GM12878 (cell line): ENCODE measurements at regions not wholly inside any gene's neighbourhood (a gene's known extent, or its start where the extent isn't known, plus 50 kb on each side); places are given as distances from the start of the nearest gene placed in this dataset.

Source experiments
- ATAC-seq: fragments of 200-7000 bp; cut with Tn5 transposase; 3 replicates; pipeline ENCODE4 v1.9.1; 2020; ENCODE audit warnings: mild to moderate bottlenecking, moderate library complexity
- BruUV-seq: library from RNA; stranded (reverse); fragments of 400-500 nt; replicated peaks from 2 replicates; lab custom pipeline; 2021; lab: Mats Ljungman, UMichigan
- CTCF ChIA-PET: fragments of 300-600 bp; sonication (Branson Sonifier 250); formaldehyde crosslinking; extraction: SDS; loops from one replicate; lab custom pipeline; 2021; ENCODE audit warnings: inconsistent platforms; lab: Yijun Ruan, JAX
- POLR2A ChIA-PET: fragments of 350-600 bp; formaldehyde crosslinking; extraction: SDS; loops from one replicate; lab custom pipeline; 2021; ENCODE audit warnings: inconsistent platforms; lab: Charles Lee
- RAD21 ChIA-PET: fragments of 300-600 bp; sonication (Branson Sonifier 250); formaldehyde crosslinking; loops from one replicate; lab custom pipeline; 2023; ENCODE audit warnings: antibody characterized with exemption; ENCODE audit not compliant: unreplicated experiment; lab: Charles Lee
- SMC1A ChIA-PET: fragments of 300-600 bp; sonication (Branson Sonifier 250); formaldehyde crosslinking; loops from one replicate; lab custom pipeline; 2023; ENCODE audit not compliant: unreplicated experiment, uncharacterized antibody; lab: Charles Lee
- DNase-seq: peaks from one replicate; pipeline ENCODE4 v3.0.0-alpha.2; 2011; ENCODE audit warnings: low read depth, low spot score
- FAIRE-seq: peaks from 3 replicates; lab custom pipeline; 2011; peaks lifted over from hg19 to GRCh38; lab: Jason Lieb, UNC
- H2AFZ ChIP-seq: 2 replicates; pipeline ENCODE4 v1.6.0; 2011; ENCODE audit warnings: low read depth, low read length, control low read depth; ENCODE audit not compliant: control insufficient read depth
- H3K27ac ChIP-seq: 2 replicates; pipeline ENCODE4 v1.5.1; 2011; ENCODE audit warnings: control low read depth; ENCODE audit not compliant: control insufficient read depth, insufficient read depth
- H3K27me3 ChIP-seq, 2 experiments: replicated peaks in 1 of 2; 2 replicates each; pipeline versions ENCODE4 v1.6.0 to v1.6.1; 2011; ENCODE audit warnings: low read length in 1 of 2; ENCODE audit not compliant: control insufficient read depth in 2 of 2, insufficient read depth in 2 of 2
- H3K36me3 ChIP-seq, 2 experiments: 2 replicates each; pipeline ENCODE4 v1.5.1; 2011; ENCODE audit warnings: low read length in 1 of 2; ENCODE audit not compliant: control insufficient read depth in 2 of 2, insufficient read depth in 2 of 2
- H3K4me1 ChIP-seq: 2 replicates; pipeline ENCODE4 v1.6.1; 2011; ENCODE audit warnings: mild to moderate bottlenecking, low read length, moderate library complexity, mixed read lengths; ENCODE audit not compliant: control insufficient read depth, insufficient read depth
- H3K4me2 ChIP-seq: 2 replicates; pipeline ENCODE4 v1.6.0; 2011; ENCODE audit warnings: control low read depth; ENCODE audit not compliant: control insufficient read depth, insufficient read depth
- H3K4me3 ChIP-seq: fragments of 200-600 bp; sonication (generic); 2 replicates; pipeline ENCODE4 v1.5.1; 2016
- H3K79me2 ChIP-seq: 2 replicates; pipeline ENCODE4 v1.6.0; 2011; ENCODE audit warnings: low read length; ENCODE audit not compliant: control insufficient read depth, insufficient read depth
- H3K9ac ChIP-seq: 2 replicates; pipeline ENCODE4 v1.8.0; 2011; ENCODE audit warnings: low read length, control low read depth, mixed read lengths; ENCODE audit not compliant: control insufficient read depth, insufficient read depth
- H3K9me3 ChIP-seq: replicated peaks from 3 replicates; pipeline ENCODE4 v1.5.1; 2011; ENCODE audit warnings: mild to moderate bottlenecking, low read length; ENCODE audit not compliant: control insufficient read depth, insufficient read depth
- H4K20me1 ChIP-seq: 2 replicates; pipeline ENCODE4 v1.6.0; 2011; ENCODE audit not compliant: control insufficient read depth, insufficient read depth
- ATF7 ChIP-seq: fragments of 450-650 bp; IDR thresholded peaks from 2 replicates; pipeline ENCODE4 v1.6.1; 2016; ENCODE audit warnings: low read depth, mild to moderate bottlenecking
- CEBPB ChIP-seq, 2 experiments: fragments of 150-350 bp in 1 of 2; IDR thresholded peaks; 2 replicates each; pipeline ENCODE4 v1.6.1; 2012 to 2014; ENCODE audit warnings: low read depth in 2 of 2, low read length in 2 of 2, borderline replicate concordance in 1 of 2, inconsistent platforms in 1 of 2
- HCFC1 ChIP-seq: fragments of 150-350 bp; IDR thresholded peaks from 2 replicates; pipeline ENCODE4 v1.6.1; 2014; ENCODE audit warnings: low read length
- NFIC ChIP-seq: IDR thresholded peaks from 2 replicates; pipeline ENCODE4 v1.6.1; 2012; ENCODE audit warnings: low read depth, mild to moderate bottlenecking, inconsistent platforms, low read length, moderate library complexity
- NFYB ChIP-seq: IDR thresholded peaks from 2 replicates; pipeline ENCODE4 v1.6.1; 2011; ENCODE audit warnings: low read depth, mild to moderate bottlenecking, low read length, improper control_type of control experiment, moderate library complexity; ENCODE audit not compliant: insufficient read depth
- RAD21 ChIP-seq: IDR thresholded peaks from 2 replicates; pipeline ENCODE4 v1.6.1; 2011; ENCODE audit warnings: mild to moderate bottlenecking, low read depth, low read length, moderate library complexity; ENCODE audit not compliant: insufficient read depth
- RFX5 ChIP-seq: IDR thresholded peaks from 2 replicates; pipeline ENCODE4 v1.6.1; 2011; ENCODE audit warnings: low read depth, low read length, improper control_type of control experiment
- SREBF1 ChIP-seq: IDR thresholded peaks from 2 replicates; pipeline ENCODE4 v1.6.1; 2012; ENCODE audit warnings: mild to moderate bottlenecking, low read length
- TARDBP ChIP-seq: IDR thresholded peaks from 2 replicates; pipeline ENCODE4 v1.6.1; 2016; ENCODE audit warnings: borderline replicate concordance
- WGBS: methylation state at CpG from one replicate; pipeline ENCODE4 v1.1.6; 2016; ENCODE audit warnings: low lambda C conversion rate; ENCODE audit not compliant: insufficient replicate concordance, insufficient coverage; ENCODE audit errors: missing lambda C conversion rate; 5-methylcytosine and 5-hydroxymethylcytosine counted together
- in situ Hi-C: fragments of 300-500 bp; cut with MboI; formaldehyde crosslinking; loops from 9 replicates; pipeline ENCODE4 v1.14.3; 2018; ENCODE audit warnings: mixed read lengths
- intact Hi-C: fragments of 100-400 bp; cut with micrococcal nuclease; formaldehyde crosslinking; loops from one replicate; pipeline ENCODE4 v1.14.2; 2022; ENCODE audit not compliant: unreplicated experiment
- TF ChIP-seq, protein P1 (sequence below): IDR thresholded peaks from 2 replicates; pipeline ENCODE4 v1.6.1; 2012; ENCODE audit warnings: low read depth, low read length, improper control_type of control experiment
- TF ChIP-seq, protein P2 (sequence below): fragments of 150-350 bp; IDR thresholded peaks from 2 replicates; pipeline ENCODE4 v1.6.1; 2014; ENCODE audit warnings: mild to moderate bottlenecking, low read depth, low read length
- TF ChIP-seq, protein P3 (sequence below): fragments of 450-650 bp; IDR thresholded peaks from 2 replicates; pipeline ENCODE4 v1.6.1; 2016; ENCODE audit warnings: mild to moderate bottlenecking
- TF ChIP-seq, protein P4 (sequence below): fragments of 450-650 bp; IDR thresholded peaks from 2 replicates; pipeline ENCODE4 v1.6.1; 2016; ENCODE audit warnings: mild to moderate bottlenecking, moderate library complexity, borderline replicate concordance

DNA sequence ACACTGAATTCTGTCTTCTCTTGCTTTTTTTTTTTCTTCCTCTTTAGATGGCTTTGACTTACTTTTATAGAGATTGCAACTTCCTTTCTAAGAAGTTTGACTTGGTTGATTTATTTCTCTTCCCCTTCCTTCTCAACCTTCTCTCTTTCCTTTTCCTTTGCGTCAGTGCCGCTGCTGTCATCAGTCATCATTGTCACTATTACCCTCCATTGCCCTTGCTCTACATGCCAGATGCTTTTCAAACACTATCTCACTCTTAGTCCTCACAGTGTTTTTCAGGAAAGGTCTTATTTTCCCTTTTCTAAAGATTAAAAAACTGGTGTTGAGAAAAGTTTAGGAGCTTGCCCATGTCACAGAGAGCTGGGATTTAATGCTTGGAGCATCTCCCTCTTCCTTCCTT is 74.7 kb upstream of the C11orf87 start:
- TF ChIP-seq, protein P1, sequence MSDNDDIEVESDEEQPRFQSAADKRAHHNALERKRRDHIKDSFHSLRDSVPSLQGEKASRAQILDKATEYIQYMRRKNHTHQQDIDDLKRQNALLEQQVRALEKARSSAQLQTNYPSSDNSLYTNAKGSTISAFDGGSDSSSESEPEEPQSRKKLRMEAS = no peak
- TF ChIP-seq TARDBP = no peak
- TF ChIP-seq HCFC1 = no peak
- TF ChIP-seq, protein P2, sequence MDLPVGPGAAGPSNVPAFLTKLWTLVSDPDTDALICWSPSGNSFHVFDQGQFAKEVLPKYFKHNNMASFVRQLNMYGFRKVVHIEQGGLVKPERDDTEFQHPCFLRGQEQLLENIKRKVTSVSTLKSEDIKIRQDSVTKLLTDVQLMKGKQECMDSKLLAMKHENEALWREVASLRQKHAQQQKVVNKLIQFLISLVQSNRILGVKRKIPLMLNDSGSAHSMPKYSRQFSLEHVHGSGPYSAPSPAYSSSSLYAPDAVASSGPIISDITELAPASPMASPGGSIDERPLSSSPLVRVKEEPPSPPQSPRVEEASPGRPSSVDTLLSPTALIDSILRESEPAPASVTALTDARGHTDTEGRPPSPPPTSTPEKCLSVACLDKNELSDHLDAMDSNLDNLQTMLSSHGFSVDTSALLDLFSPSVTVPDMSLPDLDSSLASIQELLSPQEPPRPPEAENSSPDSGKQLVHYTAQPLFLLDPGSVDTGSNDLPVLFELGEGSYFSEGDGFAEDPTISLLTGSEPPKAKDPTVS = no peak
- no peak for TF ChIP-seq RFX5
- TF ChIP-seq ATF7 = no peak
- TF ChIP-seq SREBF1 = no peak
- TF ChIP-seq RAD21 = no peak
- TF ChIP-seq, protein P3, sequence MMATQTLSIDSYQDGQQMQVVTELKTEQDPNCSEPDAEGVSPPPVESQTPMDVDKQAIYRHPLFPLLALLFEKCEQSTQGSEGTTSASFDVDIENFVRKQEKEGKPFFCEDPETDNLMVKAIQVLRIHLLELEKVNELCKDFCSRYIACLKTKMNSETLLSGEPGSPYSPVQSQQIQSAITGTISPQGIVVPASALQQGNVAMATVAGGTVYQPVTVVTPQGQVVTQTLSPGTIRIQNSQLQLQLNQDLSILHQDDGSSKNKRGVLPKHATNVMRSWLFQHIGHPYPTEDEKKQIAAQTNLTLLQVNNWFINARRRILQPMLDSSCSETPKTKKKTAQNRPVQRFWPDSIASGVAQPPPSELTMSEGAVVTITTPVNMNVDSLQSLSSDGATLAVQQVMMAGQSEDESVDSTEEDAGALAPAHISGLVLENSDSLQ = no peak
- no peak for TF ChIP-seq CEBPB (IDR thresholded peaks at IDR 0.05; ENCODE audit: borderline replicate concordance in 1 of 2, low read depth in 2 of 2, low read length in 2 of 2)
- no peak for TF ChIP-seq NFYB
- no peak for TF ChIP-seq NFIC
- TF ChIP-seq, protein P4, sequence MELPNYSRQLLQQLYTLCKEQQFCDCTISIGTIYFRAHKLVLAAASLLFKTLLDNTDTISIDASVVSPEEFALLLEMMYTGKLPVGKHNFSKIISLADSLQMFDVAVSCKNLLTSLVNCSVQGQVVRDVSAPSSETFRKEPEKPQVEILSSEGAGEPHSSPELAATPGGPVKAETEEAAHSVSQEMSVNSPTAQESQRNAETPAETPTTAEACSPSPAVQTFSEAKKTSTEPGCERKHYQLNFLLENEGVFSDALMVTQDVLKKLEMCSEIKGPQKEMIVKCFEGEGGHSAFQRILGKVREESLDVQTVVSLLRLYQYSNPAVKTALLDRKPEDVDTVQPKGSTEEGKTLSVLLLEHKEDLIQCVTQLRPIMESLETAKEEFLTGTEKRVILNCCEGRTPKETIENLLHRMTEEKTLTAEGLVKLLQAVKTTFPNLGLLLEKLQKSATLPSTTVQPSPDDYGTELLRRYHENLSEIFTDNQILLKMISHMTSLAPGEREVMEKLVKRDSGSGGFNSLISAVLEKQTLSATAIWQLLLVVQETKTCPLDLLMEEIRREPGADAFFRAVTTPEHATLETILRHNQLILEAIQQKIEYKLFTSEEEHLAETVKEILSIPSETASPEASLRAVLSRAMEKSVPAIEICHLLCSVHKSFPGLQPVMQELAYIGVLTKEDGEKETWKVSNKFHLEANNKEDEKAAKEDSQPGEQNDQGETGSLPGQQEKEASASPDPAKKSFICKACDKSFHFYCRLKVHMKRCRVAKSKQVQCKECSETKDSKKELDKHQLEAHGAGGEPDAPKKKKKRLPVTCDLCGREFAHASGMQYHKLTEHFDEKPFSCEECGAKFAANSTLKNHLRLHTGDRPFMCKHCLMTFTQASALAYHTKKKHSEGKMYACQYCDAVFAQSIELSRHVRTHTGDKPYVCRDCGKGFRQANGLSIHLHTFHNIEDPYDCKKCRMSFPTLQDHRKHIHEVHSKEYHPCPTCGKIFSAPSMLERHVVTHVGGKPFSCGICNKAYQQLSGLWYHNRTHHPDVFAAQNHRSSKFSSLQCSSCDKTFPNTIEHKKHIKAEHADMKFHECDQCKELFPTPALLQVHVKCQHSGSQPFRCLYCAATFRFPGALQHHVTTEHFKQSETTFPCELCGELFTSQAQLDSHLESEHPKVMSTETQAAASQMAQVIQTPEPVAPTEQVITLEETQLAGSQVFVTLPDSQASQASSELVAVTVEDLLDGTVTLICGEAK = no peak
- TF ChIP-seq, all 136 proteins: peak for 0
- ChIA-PET POLR2A (no interaction called here), CTCF (no interaction called here), SMC1A (no interaction called here), RAD21 (no interaction called here)
- BruUV-seq = no TSS peak
- Histone ChIP-seq H3K36me3 (no peaks in the 10 kb centered on the region), H3K9me3 (no peaks in the 10 kb centered on the region), H4K20me1 (no peaks in the 10 kb centered on the region), H3K27me3 (no peaks in the 10 kb centered on the region), H3K4me1 (no peaks in the 10 kb centered on the region), H2AFZ (no peak overlapping the region), H3K27ac (no peak overlapping the region), H3K79me2 (no peaks in the 10 kb centered on the region), H3K4me3 (no peak overlapping the region), H3K4me2 (no peak overlapping the region), H3K9ac (no peak overlapping the region)
- FAIRE-seq (no peak), DNase-seq (no peak), ATAC-seq (no peak)
- 10% methylated on average over 2 of the region's 2 CpGs for WGBS
- in situ Hi-C loops = no loop called here
- intact Hi-C loops = no loop called here
